GM12878 (cell line): ENCODE measurements at regions not wholly inside any gene's neighbourhood (a gene's known extent, or its start where the extent isn't known, plus 50 kb on each side); places are given as distances from the start of the nearest gene placed in this dataset.

ENCODE experiments used
- ATAC-seq: fragments of 200-7000 bp; cut with Tn5 transposase; 3 replicates; pipeline ENCODE4 v1.9.1; 2020; ENCODE audit warnings: mild to moderate bottlenecking, moderate library complexity
- BruUV-seq: library from RNA; stranded (reverse); fragments of 400-500 nt; replicated peaks from 2 replicates; lab custom pipeline; 2021; lab: Mats Ljungman, UMichigan
- CTCF ChIA-PET: fragments of 300-600 bp; sonication (Branson Sonifier 250); formaldehyde crosslinking; extraction: SDS; loops from one replicate; lab custom pipeline; 2021; ENCODE audit warnings: inconsistent platforms; lab: Yijun Ruan, JAX
- POLR2A ChIA-PET: fragments of 350-600 bp; formaldehyde crosslinking; extraction: SDS; loops from one replicate; lab custom pipeline; 2021; ENCODE audit warnings: inconsistent platforms; lab: Charles Lee
- RAD21 ChIA-PET: fragments of 300-600 bp; sonication (Branson Sonifier 250); formaldehyde crosslinking; loops from one replicate; lab custom pipeline; 2023; ENCODE audit warnings: antibody characterized with exemption; ENCODE audit not compliant: unreplicated experiment; lab: Charles Lee
- SMC1A ChIA-PET: fragments of 300-600 bp; sonication (Branson Sonifier 250); formaldehyde crosslinking; loops from one replicate; lab custom pipeline; 2023; ENCODE audit not compliant: unreplicated experiment, uncharacterized antibody; lab: Charles Lee
- DNase-seq: peaks from one replicate; pipeline ENCODE4 v3.0.0-alpha.2; 2011; ENCODE audit warnings: low read depth, low spot score
- FAIRE-seq: peaks from 3 replicates; lab custom pipeline; 2011; peaks lifted over from hg19 to GRCh38; lab: Jason Lieb, UNC
- H2AFZ ChIP-seq: 2 replicates; pipeline ENCODE4 v1.6.0; 2011; ENCODE audit warnings: low read depth, low read length, control low read depth; ENCODE audit not compliant: control insufficient read depth
- H3K27ac ChIP-seq: 2 replicates; pipeline ENCODE4 v1.5.1; 2011; ENCODE audit warnings: control low read depth; ENCODE audit not compliant: control insufficient read depth, insufficient read depth
- H3K27me3 ChIP-seq, 2 experiments: replicated peaks in 1 of 2; 2 replicates each; pipeline versions ENCODE4 v1.6.0 to v1.6.1; 2011; ENCODE audit warnings: low read length in 1 of 2; ENCODE audit not compliant: control insufficient read depth in 2 of 2, insufficient read depth in 2 of 2
- H3K36me3 ChIP-seq, 2 experiments: 2 replicates each; pipeline ENCODE4 v1.5.1; 2011; ENCODE audit warnings: low read length in 1 of 2; ENCODE audit not compliant: control insufficient read depth in 2 of 2, insufficient read depth in 2 of 2
- H3K4me1 ChIP-seq: 2 replicates; pipeline ENCODE4 v1.6.1; 2011; ENCODE audit warnings: mild to moderate bottlenecking, low read length, moderate library complexity, mixed read lengths; ENCODE audit not compliant: control insufficient read depth, insufficient read depth
- H3K4me2 ChIP-seq: 2 replicates; pipeline ENCODE4 v1.6.0; 2011; ENCODE audit warnings: control low read depth; ENCODE audit not compliant: control insufficient read depth, insufficient read depth
- H3K4me3 ChIP-seq: fragments of 200-600 bp; sonication (generic); 2 replicates; pipeline ENCODE4 v1.5.1; 2016
- H3K79me2 ChIP-seq: 2 replicates; pipeline ENCODE4 v1.6.0; 2011; ENCODE audit warnings: low read length; ENCODE audit not compliant: control insufficient read depth, insufficient read depth
- H3K9ac ChIP-seq: 2 replicates; pipeline ENCODE4 v1.8.0; 2011; ENCODE audit warnings: low read length, control low read depth, mixed read lengths; ENCODE audit not compliant: control insufficient read depth, insufficient read depth
- H3K9me3 ChIP-seq: replicated peaks from 3 replicates; pipeline ENCODE4 v1.5.1; 2011; ENCODE audit warnings: mild to moderate bottlenecking, low read length; ENCODE audit not compliant: control insufficient read depth, insufficient read depth
- H4K20me1 ChIP-seq: 2 replicates; pipeline ENCODE4 v1.6.0; 2011; ENCODE audit not compliant: control insufficient read depth, insufficient read depth
- BACH1 ChIP-seq: fragments of 450-650 bp; IDR thresholded peaks from 2 replicates; pipeline ENCODE4 v1.6.1; 2017; ENCODE audit warnings: mild to moderate bottlenecking, borderline replicate concordance
- BRCA1 ChIP-seq: IDR thresholded peaks from 2 replicates; pipeline ENCODE4 v1.6.1; 2011; ENCODE audit warnings: low read depth, low read length, improper control_type of control experiment
- CHD1 ChIP-seq: IDR thresholded peaks from 2 replicates; pipeline ENCODE4 v1.6.1; 2012; ENCODE audit warnings: low read depth, low read length, improper control_type of control experiment
- FOXK2 ChIP-seq: fragments of 450-650 bp; IDR thresholded peaks from 2 replicates; pipeline ENCODE4 v1.6.1; 2017; ENCODE audit warnings: mild to moderate bottlenecking, moderate library complexity
- IRF5 ChIP-seq: fragments of 450-650 bp; IDR thresholded peaks from 2 replicates; pipeline ENCODE4 v1.6.1; 2017; ENCODE audit warnings: borderline replicate concordance
- NBN ChIP-seq: fragments of 450-650 bp; IDR thresholded peaks from 2 replicates; pipeline ENCODE4 v1.6.1; 2016
- POLR2AphosphoS2 ChIP-seq: IDR thresholded peaks from 2 replicates; pipeline ENCODE4 v1.6.1; 2011; ENCODE audit warnings: low read depth, mild to moderate bottlenecking, low read length, improper control_type of control experiment, moderate library complexity
- POU2F2 ChIP-seq: IDR thresholded peaks from 3 replicates; pipeline ENCODE4 v1.6.1; 2011; ENCODE audit warnings: low read depth, mild to moderate bottlenecking, low read length, borderline replicate concordance
- RAD21 ChIP-seq: IDR thresholded peaks from 2 replicates; pipeline ENCODE4 v1.6.1; 2011; ENCODE audit warnings: mild to moderate bottlenecking, low read depth, low read length, moderate library complexity; ENCODE audit not compliant: insufficient read depth
- SMAD5 ChIP-seq: IDR thresholded peaks from 2 replicates; pipeline ENCODE4 v1.6.1; 2016; ENCODE audit warnings: antibody characterized with exemption, low read depth
- ZNF24 ChIP-seq: fragments of 450-650 bp; IDR thresholded peaks from 2 replicates; pipeline ENCODE4 v1.6.1; 2017; ENCODE audit warnings: antibody characterized with exemption, mild to moderate bottlenecking
- ZNF274 ChIP-seq: IDR thresholded peaks from one replicate; pipeline ENCODE4 v1.8.0; 2011; ENCODE audit not compliant: insufficient read length, insufficient read depth
- WGBS: methylation state at CpG from one replicate; pipeline ENCODE4 v1.1.6; 2016; ENCODE audit warnings: low lambda C conversion rate; ENCODE audit not compliant: insufficient replicate concordance, insufficient coverage; ENCODE audit errors: missing lambda C conversion rate; 5-methylcytosine and 5-hydroxymethylcytosine counted together
- in situ Hi-C: fragments of 300-500 bp; cut with MboI; formaldehyde crosslinking; loops from 9 replicates; pipeline ENCODE4 v1.14.3; 2018; ENCODE audit warnings: mixed read lengths
- intact Hi-C: fragments of 100-400 bp; cut with micrococcal nuclease; formaldehyde crosslinking; loops from one replicate; pipeline ENCODE4 v1.14.2; 2022; ENCODE audit not compliant: unreplicated experiment
- TF ChIP-seq, protein P1 (sequence below): IDR thresholded peaks from 2 replicates; pipeline ENCODE4 v1.6.1; 2012; ENCODE audit warnings: improper control_type of control experiment, low read depth, low read length; ENCODE audit not compliant: insufficient replicate concordance
- TF ChIP-seq, protein P2 (sequence below): IDR thresholded peaks from 2 replicates; pipeline ENCODE4 v1.6.1; 2012; ENCODE audit warnings: mild to moderate bottlenecking, low read depth, low read length

DNA sequence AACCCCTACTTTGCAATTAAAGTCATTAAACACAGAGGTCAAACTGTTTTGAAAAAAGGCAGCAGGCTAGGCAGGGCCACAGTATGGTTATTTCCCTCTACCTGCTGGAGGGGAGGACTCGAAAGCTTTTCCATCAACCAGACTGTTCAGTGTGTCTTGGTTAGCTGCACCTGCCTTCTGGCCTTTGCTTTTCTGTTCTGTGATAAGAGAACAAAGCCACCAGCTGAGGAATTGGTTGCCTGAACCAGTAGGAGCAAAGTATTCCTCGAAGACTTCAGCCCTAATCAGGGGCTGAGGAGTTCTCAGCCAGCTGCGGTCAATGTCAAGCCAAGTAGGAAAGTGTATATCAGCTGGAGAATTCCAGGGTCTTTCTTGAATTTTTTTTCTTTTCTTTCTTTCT is 132.5 kb downstream of the SOX2 start:
- DNase-seq (no peak), FAIRE-seq (no peak), ATAC-seq (no peak)
- 61% methylated on average over 3 of the region's 3 CpGs for WGBS
- ChIA-PET CTCF (interaction anchor here (0.7 kb wide), 1 partner anchor 539 kb away, joined by 3 read pairs; no protein-coding TSS in a partner anchor), RAD21 (no interaction called here), POLR2A (interaction anchor here (0.8 kb wide), 1 partner anchor 12 kb away, joined by 3 read pairs; no protein-coding TSS in a partner anchor), SMC1A (no interaction called here)
- BruUV-seq = no TSS peak
- Histone ChIP-seq H3K27me3 (no peaks in the 10 kb centered on the region), H3K27ac (no peak overlapping the region), H3K79me2 (no peaks in the 10 kb centered on the region), H3K9ac (no peak overlapping the region), H3K4me1 (no peaks in the 10 kb centered on the region; the same call in 1 of the 2 replicates), H4K20me1 (no peaks in the 10 kb centered on the region), H3K4me2 (no peak overlapping the region), H3K4me3 (no peak overlapping the region), H3K36me3 (no peaks in the 10 kb centered on the region), H2AFZ (no peak overlapping the region), H3K9me3 (no peaks in the 10 kb centered on the region)
- in situ Hi-C loops = no loop called here
- intact Hi-C loops = no loop called here
- TF ChIP-seq CHD1 (no peak), ZNF24 (no peak), IRF5 (no peak), BRCA1 (no peak), POU2F2 (no peak), SMAD5 (no peak), NBN (no peak), FOXK2 (no peak), ZNF274 (no peak), RAD21 (no peak), POLR2AphosphoS2 (no peak), BACH1 (no peak)
- TF ChIP-seq, protein P1, sequence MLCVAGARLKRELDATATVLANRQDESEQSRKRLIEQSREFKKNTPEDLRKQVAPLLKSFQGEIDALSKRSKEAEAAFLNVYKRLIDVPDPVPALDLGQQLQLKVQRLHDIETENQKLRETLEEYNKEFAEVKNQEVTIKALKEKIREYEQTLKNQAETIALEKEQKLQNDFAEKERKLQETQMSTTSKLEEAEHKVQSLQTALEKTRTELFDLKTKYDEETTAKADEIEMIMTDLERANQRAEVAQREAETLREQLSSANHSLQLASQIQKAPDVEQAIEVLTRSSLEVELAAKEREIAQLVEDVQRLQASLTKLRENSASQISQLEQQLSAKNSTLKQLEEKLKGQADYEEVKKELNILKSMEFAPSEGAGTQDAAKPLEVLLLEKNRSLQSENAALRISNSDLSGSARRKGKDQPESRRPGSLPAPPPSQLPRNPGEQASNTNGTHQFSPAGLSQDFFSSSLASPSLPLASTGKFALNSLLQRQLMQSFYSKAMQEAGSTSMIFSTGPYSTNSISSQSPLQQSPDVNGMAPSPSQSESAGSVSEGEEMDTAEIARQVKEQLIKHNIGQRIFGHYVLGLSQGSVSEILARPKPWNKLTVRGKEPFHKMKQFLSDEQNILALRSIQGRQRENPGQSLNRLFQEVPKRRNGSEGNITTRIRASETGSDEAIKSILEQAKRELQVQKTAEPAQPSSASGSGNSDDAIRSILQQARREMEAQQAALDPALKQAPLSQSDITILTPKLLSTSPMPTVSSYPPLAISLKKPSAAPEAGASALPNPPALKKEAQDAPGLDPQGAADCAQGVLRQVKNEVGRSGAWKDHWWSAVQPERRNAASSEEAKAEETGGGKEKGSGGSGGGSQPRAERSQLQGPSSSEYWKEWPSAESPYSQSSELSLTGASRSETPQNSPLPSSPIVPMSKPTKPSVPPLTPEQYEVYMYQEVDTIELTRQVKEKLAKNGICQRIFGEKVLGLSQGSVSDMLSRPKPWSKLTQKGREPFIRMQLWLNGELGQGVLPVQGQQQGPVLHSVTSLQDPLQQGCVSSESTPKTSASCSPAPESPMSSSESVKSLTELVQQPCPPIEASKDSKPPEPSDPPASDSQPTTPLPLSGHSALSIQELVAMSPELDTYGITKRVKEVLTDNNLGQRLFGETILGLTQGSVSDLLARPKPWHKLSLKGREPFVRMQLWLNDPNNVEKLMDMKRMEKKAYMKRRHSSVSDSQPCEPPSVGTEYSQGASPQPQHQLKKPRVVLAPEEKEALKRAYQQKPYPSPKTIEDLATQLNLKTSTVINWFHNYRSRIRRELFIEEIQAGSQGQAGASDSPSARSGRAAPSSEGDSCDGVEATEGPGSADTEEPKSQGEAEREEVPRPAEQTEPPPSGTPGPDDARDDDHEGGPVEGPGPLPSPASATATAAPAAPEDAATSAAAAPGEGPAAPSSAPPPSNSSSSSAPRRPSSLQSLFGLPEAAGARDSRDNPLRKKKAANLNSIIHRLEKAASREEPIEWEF = no peak
- TF ChIP-seq, protein P2, sequence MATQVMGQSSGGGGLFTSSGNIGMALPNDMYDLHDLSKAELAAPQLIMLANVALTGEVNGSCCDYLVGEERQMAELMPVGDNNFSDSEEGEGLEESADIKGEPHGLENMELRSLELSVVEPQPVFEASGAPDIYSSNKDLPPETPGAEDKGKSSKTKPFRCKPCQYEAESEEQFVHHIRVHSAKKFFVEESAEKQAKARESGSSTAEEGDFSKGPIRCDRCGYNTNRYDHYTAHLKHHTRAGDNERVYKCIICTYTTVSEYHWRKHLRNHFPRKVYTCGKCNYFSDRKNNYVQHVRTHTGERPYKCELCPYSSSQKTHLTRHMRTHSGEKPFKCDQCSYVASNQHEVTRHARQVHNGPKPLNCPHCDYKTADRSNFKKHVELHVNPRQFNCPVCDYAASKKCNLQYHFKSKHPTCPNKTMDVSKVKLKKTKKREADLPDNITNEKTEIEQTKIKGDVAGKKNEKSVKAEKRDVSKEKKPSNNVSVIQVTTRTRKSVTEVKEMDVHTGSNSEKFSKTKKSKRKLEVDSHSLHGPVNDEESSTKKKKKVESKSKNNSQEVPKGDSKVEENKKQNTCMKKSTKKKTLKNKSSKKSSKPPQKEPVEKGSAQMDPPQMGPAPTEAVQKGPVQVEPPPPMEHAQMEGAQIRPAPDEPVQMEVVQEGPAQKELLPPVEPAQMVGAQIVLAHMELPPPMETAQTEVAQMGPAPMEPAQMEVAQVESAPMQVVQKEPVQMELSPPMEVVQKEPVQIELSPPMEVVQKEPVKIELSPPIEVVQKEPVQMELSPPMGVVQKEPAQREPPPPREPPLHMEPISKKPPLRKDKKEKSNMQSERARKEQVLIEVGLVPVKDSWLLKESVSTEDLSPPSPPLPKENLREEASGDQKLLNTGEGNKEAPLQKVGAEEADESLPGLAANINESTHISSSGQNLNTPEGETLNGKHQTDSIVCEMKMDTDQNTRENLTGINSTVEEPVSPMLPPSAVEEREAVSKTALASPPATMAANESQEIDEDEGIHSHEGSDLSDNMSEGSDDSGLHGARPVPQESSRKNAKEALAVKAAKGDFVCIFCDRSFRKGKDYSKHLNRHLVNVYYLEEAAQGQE = no peak
